HT1080 (cell line): ENCODE measurements at regions not wholly inside any gene's neighbourhood (a gene's known extent, or its start where the extent isn't known, plus 50 kb on each side); places are given as distances from the start of the nearest gene placed in this dataset.
A peak's percentile ranks its signal among the peaks of the same experiment; 100 is the strongest.
"Not testable (repeated sequence)": the region's sequence is repeated elsewhere in the genome, so short reads cannot be mapped to it uniquely, and the experiment has no call there.

Experiments
- DNase-seq: peaks from one replicate; pipeline ENCODE4 v3.0.0-alpha.2; 2015; ENCODE audit warnings: low read depth

DNA sequence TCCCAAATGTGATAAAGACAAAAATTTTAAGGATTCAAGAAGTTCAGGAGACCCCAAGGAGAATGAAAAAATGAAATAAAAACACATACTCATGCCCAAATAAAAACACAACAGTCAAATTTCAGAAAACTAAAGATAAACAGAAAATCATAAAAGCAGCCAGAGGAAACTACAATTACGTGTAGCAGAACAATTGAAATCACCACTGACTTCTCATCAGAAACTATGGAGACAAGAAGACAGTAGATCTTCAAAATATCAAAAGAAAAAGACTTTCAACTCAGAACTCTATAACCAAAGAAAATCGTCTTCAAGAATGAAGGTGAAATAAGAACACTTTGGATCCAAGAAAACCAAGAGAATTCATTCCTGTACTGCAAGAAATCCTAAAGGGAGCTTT is 54.9 kb downstream of the DIO3 start:
- no peak for DNase-seq

- no peak for DNase-seq
Measured at GRCh38 chr14:101619484-101619883, 58.2 kb downstream of the DIO3 start.

DNA sequence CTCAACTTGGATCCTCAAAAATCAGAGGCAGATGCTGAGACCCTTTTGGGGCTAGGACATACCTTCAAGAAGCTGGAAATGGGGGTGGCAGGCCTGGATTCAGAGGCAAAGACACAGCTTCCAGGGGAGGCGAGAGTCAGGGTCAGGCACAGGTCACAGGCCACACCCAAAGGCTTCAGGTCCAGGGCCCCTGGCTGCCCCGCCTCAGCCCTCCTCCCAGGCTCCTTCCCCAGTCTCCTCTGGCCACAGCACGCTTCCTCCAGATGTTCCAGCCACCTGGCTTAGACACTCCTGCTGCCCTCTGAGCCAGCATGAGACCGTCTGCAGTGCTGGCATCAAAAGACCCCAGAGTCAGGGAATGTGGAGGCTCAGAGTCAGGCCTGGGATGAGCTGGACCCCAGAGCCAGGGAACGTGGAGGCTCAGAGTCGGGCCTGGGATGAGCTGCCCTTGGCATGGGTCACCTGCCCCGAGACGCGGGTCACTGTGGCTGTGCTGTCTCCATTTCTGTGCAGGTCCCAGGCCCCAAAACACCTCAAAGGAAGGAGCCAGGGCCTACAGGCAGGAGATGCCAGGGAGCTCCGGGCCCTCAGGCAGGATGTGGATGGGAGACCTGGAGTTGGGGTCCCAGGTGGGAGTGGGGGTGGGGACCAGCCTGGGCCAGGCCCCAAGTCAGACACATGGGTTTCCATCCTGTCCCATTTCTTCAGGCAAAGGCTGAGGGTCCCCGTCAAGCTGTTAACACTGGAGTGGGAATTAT is 58.9 kb downstream of the DIO3 start:
- no peak for DNase-seq

- DNase-seq = no peak
Measured at GRCh38 chr14:101620821-101621785, 59.8 kb downstream of the DIO3 start.

DNA sequence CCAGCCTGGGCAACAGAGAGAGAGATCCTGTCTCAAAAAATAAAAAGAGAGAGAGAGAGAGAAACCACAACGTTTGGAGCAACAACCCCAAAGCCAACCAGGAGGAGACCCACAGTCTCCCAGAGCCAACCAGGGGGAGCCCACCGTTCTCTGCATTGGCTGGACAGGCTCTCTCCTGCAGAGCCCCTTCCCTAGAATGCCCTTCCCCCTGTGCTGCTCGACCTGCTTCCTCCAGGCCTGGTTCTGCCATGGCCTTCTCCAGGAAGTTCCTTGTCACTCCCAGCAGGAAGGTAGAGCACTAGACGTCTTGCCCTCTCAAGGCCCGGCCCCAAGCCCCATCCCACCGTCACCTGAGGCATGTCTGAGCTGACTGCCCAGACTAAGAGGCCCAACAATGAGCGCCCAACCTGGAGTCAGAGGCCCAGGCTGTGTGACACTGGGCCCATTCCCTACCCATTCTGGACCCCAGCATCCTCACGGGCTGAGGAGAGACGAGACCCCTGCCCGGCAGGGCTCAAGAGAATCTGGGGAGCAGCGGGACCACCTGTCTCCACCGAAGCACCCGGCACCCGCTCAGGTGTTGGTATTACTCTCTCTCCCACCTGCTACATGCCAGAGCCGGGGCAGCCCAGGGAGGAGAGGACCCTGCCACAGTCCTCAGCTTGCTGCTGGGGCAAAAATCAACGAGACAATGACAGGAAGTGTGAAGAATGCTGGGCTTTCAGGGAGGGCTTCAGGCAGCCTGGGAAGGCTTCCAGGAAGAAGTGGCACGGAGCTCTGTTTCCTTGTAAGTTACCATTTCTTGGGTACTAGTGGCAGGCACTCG is 61.2 kb downstream of the DIO3 start:
- no peak for DNase-seq

- no peak for DNase-seq
Measured at GRCh38 chr14:101623077-101623372, 61.7 kb downstream of the DIO3 start.

GRCh38 chr14:101623685-101624444 is 62.6 kb downstream of the DIO3 start:
- DNase-seq = no peak

DNA sequence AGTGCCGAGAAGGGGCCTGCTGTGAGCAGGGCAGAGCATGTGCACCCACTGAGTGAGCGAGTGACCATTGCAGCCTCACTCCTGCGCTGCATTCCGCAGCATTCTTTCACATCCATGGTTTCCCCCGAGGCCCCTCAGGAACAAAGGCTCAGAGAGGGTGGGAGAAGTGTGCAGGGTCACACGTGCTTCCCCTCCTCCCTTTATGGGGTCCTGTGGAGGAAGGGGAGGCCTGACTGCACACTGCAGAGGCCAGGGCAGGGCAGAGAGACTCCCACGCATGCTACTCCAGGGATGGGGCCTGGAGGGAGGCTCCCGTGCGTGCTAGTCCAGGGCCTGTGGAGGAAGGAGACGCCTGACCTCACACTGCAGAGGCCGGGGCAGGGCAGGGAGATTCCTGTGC is 63.2 kb downstream of the DIO3 start:
- DNase-seq = no peak

DNA sequence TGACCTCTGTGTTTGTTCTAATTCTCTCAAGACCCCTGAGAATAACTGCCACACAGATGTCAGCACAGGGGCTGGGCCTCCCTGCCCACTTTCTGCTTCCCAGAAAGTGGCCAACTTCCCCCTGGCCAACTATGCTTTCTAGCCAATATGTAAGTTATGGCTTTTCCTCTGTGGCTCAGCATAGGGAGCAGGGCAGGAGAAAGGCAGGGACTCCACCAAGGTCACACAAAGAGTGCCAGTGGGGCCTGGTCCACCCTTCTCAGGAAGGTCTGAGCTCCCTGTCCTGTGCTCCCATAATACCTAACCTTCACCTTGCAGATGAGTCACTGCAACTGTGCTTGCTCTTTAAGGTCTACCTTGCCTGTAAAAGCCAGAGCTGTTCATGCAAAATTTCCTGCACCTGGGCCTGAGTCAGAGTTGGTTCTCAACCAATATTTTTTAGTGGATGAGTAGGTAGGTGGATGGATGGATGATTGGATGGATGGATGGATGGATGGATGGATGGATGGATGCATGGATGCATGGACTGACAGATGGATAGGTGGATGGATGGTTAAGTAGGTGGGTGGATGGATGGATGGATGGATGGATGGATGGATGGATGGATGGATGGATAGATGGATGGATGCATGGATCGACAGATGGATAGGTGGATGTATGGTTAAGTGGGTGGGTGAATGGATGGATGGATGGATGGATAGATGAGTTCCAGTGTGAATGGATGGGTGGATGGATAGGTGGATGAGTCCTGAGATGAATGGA is 64.2 kb downstream of the DIO3 start:
- DNase-seq = no peak

DNA sequence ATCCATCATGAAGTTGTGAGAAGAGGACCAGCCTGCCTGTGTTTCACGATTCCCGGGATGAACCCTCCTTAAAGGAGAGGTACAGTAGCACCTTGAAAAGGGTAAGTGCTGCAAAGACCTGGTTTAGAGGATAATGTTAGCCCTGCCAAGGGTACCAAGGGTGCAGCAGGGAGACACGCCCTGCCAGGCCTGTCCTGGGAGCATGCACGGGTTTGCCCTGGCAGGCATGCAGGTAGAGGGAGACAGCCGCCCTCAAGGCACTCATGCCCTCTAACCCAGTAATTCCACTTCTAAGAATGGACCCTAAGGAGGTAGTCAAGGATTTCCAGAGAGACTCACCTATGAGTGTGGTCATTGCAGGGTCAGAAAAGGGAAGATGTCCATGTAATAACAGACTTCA is 65.0 kb downstream of the DIO3 start:
- no peak for DNase-seq

DNA sequence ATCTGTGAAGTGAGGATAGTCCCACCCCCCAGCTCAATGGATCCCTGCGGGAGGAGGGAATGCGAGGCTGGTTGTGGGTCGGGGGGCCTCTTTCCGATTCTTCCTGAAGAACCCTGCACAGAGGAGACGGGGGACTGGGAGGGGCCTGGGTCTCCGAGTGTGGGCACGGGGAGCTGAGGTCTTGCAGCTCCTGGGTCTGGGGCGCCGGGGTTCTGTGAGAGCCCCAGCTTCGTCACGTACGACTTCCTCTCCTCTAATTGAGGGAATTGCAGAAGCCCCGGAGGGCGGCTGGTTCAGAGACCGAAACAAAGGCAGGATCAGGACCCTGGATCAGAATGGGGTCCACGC is 66.6 kb downstream of the DIO3 start:
- no peak for DNase-seq

GRCh38 chr14:101628471-101628966 is 67.2 kb downstream of the DIO3 start:
- peak; percentile 65 for DNase-seq

DNA sequence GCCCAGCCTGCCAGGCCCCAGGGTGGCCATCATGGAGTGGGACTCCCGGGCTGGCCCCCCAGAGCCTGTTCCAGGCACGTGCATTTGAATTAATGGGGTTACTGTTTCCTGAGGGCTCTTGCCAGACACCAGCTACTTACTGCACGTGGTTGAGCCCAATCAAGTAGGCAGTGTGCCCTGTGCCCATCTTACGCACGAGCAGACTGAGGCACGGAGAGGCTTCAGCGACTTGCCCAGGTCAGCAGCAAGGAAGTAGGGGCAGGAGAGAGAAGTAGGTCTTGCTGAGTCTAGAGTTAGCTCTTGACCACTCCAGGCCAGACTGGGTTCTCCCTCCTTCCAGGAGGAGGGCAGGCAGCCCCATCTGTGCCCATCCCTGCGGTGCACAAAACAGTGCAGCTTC is 67.7 kb downstream of the DIO3 start:
- DNase-seq = no peak

- DNase-seq = no peak
Measured at GRCh38 chr14:101630056-101630965, 69.0 kb downstream of the DIO3 start.

GRCh38 chr14:101631199-101631598 is 69.9 kb downstream of the DIO3 start:
- DNase-seq = no peak

GRCh38 chr14:101631970-101632369 is 70.7 kb downstream of the DIO3 start:
- DNase-seq = not testable (repeated sequence)

GRCh38 chr14:101632520-101632919 is 71.2 kb downstream of the DIO3 start:
- no peak for DNase-seq

DNA sequence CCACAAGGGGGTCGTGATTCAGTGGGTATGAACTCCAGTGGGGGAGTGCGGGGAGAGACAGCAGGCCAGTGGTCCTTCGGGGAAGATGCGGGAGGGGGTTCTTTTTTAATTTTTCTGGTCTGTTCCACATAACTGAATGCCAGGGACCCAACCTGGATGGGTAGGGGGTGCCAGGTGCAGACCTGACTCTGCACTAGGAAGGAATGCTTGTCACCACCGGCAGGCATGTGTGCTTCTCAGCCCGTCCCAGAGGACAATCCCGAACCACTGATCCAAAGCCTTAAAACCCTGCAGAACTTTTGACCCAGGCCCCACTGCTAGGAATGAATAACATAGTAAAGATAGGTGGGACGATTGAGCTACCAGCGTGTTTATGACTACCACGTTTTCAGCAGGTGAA is 72.0 kb downstream of the DIO3 start:
- no peak for DNase-seq

- no peak for DNase-seq
Measured at GRCh38 chr14:101634202-101634849, 73.0 kb downstream of the DIO3 start.
